ENCODE measurements at regions not wholly inside any gene's neighbourhood (a gene's known extent, or its start where the extent isn't known, plus 50 kb on each side); places are given as distances from the start of the nearest gene placed in this dataset.

DNA sequence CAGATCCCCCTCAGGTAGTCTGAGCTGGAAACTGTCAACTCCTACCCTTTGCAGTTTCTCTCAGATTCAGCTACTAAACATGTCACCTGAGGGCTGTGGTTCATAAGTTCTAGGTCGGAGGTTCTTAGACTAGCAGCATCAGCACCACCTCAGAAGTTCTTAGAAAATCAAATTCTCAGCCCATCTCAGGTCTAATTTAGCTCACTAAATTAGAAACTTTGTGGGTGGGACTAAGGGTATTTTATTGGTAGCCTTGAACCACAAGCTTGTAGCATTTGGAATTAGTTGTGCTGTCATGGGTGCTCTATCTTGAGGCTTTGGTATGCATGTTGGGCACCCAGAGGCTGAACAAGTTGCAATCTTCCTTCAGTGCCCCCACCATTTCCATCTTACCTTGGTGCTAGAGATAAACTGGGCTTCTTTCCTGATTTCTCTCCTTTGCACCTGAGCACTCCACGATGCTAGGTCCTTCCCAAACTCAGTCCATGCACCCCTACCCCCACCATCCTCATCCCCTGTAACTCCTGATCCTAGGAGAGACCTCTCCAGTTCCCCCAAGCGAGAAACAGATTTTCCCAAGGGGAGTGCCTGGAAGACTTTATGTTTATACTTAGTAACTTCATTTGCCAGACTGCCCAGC, 54.2 kb downstream of the S1PR1 start:
- DNase-seq (ENCODE audit: low spot score) = no peak

DNA sequence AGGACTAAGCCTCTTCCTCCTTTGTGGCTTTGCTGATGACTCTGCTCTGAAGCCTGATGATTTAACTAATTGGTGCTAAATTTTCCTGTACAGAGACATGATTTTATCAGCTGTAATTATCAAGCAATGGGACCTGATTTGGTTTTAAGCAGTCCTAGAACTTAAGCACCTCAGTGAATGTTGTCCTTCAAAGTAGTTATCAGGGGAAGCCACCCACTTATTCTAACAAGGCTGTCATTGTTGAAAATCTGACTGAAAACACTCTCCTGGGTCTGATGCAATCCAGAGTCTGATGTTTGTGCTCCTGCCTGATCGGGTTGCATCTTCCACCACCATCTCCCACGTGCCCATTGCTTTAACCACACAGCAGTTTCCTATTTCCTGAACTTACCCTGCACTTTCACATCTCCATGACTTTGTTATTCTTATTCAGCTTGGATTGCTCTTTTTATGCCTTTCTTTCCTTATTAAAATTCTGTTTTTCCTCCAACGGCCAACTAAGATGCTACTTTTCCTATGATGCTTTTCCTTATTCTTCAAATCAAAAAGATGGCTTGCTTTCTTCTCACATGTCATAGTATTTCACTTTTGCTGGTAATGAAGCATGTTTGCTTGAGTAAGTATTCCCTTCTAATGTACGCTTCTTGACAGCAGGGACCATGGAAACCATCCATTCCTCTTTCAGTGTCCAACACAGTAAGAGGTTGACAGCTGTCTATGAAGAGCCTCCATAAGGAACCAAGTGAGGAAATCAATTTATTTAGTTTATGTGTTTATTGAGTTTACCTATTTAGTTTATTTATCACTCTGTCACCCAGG, 55.0 kb downstream of the S1PR1 start:
- peak; percentile 39 for DNase-seq (ENCODE audit: low spot score)

DNA sequence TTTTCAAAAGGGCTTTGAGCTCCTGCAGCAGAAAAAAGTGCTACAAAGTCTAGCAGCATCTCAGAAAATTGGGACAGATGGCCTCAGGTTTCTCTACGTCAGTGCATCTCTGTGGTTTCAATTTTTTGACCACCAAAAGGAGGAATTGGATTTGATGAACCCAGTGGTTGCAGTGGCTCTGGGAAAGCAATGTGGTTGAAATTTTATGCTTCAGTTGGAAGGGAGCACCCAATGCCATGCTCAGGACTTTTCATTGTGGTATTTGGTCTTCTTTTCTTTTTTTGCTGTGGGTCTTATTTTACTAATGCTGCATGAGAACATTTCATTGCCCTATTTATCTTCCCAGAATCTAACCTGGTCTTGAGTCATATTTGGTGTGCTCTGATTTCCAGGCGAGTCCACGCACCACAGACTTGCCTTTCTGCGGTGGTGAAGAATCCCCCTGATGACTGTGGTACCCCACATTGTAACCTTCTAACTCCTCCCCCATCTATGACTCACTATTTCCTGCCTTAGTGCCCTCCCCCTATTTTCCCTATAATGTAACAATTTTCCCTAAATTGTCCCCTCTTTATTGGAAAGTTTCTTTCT, 56.7 kb downstream of the S1PR1 start:
- DNase-seq (ENCODE audit: low spot score) = no peak

DNA sequence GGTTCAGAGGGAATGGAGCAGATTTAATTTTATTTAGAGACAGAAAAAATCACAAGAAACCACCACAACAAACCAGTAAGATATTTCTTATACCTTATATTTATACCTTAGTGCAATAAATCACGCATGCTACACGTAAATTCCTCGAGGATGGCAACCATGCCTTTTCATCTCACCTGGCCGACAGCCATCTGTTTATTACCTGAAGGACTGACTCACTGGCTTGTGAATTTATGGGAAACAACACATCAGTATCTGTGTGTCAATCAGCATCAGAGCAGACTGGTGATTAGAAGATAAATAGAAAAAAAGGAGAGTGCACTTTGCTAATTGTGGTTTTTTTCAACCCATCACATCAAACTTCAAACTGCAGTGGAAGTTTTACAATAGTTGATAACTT, 58.4 kb downstream of the S1PR1 start:
- no peak for DNase-seq (ENCODE audit: low spot score)

DNA sequence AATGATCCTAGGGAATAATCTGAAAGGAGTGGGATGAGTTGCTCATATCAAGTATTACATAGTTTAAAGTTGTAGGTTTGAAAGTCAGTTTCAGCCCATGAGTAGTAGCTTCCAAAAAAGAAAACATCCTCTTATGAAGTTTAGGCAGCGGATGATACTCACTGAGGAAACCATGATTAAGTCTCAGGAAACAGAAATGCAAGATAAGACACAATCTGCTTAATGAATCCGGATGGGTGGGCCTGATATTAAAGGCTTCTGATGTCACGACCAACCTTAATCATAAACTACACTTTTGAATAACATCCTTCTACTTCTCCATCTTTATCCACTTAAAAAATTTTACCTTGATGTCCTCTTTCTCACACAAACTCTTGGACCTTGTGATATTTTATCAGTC, 61.8 kb downstream of the S1PR1 start:
- DNase-seq (ENCODE audit: low spot score) = no peak

DNA sequence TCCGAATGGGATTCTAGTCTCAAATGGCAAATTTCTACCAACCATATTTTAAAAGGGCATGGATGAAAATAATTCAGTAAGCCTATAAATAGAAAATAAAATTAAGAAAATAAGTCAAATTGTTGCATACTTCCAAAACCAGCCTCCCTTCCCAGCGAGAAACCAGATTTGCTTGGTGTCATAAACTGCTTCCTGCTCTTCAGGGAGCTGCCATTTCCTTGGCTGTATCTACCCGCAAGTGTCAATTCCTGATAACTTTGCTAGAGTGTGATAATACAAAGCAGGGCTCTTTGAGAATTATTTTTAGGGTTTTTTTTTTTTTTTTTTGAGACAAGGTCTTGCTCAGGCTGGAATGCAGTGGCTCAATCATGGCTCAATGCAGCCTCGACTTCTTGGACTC, 62.3 kb downstream of the S1PR1 start:
- DNase-seq (ENCODE audit: low spot score) = no peak

DNA sequence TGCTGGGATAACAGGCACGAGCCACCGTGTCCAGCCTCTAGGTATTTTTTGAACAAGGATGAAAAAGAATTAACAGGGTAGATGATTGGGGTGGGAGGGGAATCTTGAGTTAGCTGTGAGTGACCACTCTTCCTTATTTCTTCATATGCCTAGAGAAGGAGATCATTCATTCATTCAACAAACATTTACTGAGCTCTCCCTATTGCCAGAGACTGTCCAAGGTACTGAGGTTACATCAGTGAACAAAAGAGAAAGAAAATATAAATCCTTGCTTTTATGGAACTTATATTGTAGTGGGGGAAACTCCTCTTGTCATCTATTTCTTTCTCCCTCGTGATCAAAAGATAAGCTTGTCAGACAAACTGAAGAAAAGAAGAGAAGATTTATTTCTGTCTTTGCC, 62.9 kb downstream of the S1PR1 start:
- no peak for DNase-seq (ENCODE audit: low spot score)

DNA sequence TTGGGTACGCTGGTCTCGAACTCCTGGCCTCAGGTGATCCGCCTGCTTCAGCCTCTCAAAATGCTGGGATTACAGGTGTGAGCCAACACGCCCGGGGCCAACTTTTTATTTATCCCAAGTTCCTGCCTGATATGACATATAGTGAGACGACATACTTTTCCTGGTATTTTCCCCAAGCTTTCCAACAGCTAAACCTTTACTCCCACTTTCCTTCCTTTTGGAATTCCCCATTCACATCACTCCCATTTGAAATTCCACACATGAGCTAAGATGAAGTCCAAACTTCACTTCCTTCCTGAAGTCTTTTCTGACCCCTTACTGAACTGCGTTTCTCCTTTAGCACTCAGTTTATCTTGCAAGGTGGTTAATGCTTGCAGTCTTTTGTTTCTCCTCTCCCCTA, 64.1 kb downstream of the S1PR1 start:
- DNase-seq (ENCODE audit: low spot score) = no peak

DNA sequence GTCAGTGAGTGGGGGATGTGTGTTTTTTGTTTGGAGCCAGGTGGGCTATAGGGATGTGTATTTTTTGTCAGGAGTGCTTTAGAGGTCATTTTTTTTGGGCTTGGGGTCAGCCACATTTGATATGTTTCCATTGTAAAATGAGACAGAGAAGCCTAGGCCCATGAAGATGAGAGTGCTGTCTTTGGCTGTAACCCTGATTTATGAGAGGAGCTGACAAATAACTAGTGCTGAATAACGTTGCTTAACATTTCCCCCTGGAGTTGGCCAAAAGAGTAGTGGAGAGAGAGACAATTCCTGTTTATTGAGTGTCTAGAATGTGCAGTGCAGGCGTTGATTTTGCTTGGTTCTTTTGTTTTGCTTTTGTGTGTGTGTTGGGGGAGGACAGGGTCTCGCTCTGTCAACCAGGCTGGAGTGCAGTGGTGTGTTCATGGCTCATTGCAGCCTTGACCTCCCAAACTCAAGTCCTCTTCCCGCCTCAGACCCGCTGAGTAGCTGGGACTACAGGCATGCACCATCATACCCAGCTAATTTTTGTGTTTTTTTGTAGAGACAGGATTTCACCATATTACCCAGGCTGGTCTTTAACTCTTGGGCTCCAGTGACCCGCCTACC, 64.7 kb downstream of the S1PR1 start:
- DNase-seq (ENCODE audit: low spot score) = no peak

DNA sequence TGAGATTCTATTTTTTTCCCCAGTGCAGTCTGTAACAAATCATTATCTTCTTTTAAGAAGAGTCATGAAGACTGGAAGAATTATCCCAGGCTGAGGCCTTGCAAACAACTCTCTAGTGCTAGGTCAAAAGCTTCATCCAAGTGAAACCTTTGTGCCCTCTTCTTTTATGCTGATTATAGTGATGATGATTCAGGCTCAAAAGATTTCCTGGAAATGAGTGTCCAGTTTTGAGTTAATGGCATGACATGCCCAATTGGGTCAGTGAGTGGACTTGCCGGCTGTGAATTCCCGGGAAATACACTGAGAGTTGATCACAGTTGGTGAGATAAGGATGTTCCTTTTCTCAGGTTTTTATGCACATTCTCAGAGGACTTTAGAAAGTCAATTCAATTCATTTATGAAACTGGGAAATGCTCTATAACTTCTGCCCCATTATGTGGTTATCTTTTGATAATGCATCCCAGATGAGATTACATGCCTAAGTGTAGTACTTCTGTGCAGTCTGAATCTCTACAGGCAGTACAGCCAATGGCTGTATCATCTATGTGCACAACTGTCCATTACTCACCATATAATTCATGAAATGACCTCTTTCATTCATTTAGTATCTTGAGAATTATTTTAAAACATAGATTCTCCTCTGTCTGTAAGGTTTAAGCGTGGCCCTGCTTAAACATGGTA, 66.2 kb downstream of the S1PR1 start:
- DNase-seq (ENCODE audit: low spot score) = peak; percentile 14

DNA sequence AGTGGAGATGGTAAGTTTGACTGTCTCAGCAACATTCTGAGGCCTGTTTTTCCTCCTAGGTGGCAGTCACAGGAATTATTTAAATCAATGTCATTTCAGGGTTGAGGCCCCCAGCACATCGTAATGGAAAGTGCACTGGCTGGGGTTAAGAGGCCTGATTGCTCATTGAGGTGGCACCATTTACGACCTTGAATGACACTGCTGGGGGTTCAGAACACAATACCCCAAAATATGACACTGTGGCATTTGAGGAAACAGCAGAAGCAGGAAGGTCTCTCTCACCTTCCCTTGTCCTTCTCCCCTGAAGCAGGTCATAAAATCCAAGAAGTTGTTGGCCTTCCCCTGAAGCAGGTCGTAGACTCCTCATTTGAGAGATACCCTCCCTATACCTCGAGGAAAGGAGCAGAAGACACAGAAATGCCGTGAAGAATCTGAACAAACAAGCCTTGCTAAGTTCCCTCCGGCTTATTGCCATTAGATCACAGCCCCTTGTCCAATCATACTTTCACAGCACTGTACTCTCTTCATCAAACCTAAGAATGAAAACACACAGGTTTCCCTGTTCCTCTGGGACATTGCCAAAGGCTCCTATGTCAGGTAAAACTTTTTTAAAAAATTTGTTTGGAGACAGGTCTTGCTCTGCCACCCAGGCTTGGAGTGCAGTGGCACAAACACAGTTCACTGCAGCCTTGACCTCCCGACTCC, 71.3 kb downstream of the S1PR1 start:
- DNase-seq (ENCODE audit: low spot score) = no peak

DNA sequence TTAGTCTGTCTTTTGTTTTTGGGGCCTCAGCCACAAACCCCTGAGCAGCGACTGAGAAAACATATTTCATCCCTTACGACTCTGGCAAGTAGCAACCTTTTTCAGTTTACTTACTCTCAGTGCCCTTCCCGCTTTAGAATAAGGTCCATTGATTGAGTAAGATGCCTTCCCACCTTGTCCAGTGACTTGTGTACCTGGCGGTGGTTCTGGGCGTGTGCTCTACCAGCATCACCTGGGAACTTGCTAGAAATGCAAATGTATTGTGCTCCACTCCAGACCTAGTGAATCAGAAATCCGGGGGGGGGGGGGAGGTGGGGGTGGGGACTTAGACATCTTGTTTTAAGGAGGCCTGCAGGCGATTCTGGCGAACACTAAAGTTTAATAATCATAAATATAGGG, 72.1 kb downstream of the S1PR1 start:
- no peak for DNase-seq (ENCODE audit: low spot score)

DNA sequence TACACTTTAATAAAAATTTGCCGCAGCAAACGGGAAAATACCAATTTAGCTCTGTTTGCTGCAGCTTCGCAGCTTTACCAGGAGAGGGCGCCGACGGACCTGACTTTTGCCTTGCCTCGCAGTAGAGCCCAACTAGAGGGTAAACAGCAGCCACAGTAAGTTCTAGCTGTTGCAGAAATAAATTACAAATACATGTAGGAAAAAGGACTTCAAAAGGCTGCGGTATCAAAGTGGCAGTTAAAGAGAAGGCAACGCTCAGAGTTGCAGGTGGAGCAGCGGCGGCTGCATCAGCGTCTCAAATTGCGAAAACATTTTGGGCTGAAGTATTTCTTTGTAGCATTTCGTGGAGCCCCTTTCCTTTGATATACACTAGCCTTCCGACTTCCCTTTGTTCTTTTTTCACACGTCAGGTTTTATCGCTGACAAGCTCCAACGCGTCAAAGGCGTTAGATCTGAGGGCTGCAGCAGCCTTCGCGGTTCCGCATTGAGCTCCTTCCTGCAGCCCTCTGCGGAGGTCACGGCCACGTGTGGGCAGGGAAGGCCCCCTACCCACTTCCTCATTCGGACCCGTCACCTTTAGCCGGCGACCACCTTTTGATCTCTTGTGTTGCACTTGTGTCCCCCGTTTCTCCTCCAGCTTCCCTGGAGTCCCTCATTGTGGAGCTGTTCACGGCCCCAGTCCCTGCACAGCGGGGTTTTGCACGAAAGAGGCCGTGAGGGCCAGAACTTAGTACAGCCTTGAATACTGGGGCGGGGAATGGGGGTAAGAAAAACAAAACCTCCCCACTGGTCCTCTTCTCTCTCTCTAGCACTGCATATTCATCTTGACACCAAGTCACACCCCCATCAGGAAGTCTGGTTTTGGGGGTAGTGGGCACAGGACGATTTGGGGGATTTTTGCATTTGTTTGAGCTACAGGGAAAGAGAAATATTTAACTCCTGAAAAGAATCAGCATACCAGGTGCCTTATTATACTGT, 72.8 kb downstream of the S1PR1 start:
- peak; percentile 70 for DNase-seq (ENCODE audit: low spot score)

DNA sequence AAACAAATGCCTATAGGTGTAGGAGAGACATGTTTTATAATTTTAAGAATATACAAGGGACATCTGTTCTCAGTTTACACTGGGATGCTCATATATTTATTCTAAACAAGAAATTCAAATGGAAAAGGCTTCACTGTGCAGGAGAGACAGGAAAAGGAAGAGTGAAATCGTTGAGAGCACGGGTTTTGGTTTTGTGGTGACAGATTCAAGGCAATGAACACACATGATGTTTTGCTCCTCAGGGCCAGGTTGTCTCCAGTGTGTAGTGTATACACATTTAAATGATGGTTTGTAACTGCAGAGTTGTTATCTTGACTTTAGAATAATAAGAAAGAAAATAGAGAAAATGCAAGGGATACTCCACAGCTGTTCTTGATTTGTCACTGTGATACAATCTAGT, 73.7 kb downstream of the S1PR1 start:
- DNase-seq (ENCODE audit: low spot score) = no peak

DNA sequence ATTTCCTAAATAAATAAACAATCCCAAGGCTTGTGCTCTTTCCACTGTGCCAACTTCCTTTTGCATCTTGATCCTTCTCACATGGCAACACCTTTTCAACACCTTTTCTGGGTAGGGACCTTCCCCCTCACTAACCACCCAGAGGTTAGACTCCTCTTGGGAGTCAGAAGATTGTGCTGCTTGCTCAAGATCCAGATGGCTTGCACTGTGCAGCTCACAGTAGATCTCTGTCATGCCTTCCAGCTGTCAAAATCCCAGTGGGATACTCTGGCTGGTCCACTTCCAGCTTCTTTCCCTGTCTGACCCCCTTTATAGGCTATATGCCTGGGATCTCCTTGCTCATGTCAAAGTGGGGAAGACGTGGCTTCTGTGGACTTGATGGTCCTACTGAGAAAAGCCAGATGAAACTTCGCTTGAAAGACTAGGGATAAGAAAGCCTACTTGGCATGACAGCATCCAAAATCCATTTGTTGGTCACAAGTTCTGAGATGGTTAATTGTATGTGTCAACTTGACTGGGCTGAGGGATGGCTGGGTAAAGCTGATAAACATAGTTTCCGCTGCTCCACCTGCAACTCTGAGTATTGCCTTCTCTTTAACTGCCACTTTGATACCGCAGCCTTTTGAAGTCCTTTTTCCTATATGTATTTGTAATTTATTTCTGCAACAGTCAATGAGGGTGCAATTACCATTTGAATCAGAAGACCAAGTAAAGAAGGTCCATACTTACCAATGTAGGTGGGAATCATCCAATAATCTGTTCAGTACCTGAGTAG, 74.5 kb downstream of the S1PR1 start:
- DNase-seq (ENCODE audit: low spot score) = no peak

DNA sequence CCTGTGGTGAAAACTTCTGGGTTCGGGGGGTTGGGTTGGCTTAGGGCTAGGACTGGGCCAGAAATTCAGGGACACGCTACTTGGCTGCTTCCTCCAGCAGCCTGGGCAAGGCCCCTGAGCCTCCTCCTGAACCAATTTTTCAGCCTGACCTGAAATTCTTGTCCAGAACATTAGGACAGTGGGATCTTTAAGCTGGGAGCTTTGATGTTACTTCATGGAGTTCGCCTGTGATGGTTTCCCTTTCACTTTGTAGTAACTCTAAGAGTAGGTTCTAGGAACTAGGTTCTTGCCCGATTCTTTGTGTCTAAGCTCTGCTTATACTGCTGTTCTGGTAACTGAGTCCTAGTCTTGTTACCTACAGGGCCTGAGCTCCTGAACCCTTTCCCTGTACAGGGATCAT, 75.3 kb downstream of the S1PR1 start:
- no peak for DNase-seq (ENCODE audit: low spot score)

DNA sequence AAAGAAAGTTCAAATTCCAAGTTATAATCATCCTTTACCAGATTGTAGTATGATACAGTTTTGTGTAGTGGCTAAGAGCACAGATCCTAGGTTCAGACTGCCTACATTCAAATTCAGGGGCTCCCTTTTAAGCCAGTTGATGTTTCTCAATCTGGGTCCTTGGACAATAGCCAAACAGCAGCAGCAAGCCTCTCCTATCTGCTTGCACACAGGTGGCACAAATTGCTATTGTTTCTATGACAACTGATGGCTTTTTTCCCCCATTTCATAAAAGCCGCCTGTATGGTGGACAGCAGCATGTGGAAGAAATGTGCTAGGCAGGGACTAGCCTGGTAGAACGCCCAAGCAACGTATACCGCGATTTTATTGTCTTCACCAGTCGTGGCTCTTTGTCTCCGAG, 76.5 kb downstream of the S1PR1 start:
- DNase-seq (ENCODE audit: low spot score) = no peak

DNA sequence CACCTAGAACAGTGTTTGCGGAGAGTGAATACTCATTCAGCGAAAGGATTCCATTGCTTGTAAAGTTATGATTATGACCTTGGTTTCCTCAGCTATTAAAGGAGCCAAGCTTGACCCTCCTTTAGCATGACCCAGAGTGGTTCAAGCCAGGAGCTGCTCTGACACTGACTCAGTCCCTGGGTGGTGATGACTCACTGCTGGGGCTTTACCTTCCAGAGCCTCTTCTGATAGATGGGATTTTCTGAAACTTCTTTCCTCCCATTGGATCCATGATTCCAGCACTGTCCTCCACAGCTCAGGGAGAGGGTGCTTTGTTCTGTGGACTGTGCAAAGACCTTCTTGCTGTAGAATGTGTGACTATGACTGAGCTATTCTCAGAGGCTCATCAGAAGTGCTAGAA, 77.4 kb downstream of the S1PR1 start:
- DNase-seq (ENCODE audit: low spot score) = peak; percentile 26

DNA sequence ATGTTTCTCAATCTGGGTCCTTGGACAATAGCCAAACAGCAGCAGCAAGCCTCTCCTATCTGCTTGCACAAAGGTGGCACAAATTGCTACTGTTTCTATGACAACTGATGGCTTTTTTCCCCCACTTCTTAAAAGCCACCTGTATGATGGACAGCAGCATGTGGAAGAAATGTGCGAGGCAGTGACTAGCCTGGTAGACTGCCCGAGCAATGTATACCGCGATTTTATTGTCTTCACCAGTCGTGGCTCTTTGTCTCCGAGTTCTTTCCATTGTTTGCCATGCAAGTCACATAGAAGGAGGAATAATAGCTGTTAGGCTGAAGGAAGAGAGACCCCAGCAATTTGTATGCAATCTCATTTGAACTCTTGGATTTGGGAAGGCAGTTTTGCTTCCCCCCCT, 79.4 kb downstream of the S1PR1 start:
- DNase-seq (ENCODE audit: low spot score) = no peak

DNA sequence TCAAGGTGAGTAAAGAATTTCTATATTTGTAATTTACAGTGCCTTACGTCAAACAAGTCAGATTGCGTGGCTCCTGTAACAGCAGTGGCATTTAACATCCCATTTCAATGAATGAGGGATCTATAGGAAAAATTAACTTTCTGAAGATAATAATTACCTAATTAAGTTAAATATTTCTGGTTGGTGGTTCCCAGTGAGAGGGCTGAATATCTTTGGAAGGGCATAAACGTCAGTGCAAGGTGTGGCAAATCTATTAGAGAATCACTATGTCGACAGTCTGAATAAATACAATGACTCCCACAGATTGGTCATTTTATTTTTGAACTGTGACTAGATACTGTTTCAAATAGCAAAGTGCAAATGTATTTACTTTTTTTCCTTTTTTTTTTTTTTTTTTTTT, 80.0 kb downstream of the S1PR1 start:
- no peak for DNase-seq (ENCODE audit: low spot score)

All from AG08396 (cell line).